K562 (cell line): ENCODE measurements at regions not wholly inside any gene's neighbourhood (a gene's known extent, or its start where the extent isn't known, plus 50 kb on each side); places are given as distances from the start of the nearest gene placed in this dataset.

Source experiments
- BCOR ChIP-seq: fragments of 450-650 bp; IDR thresholded peaks from 2 replicates; pipeline ENCODE4 v1.6.1; 2016
- CREBBP ChIP-seq: IDR thresholded peaks from one replicate; pipeline ENCODE4 v1.6.1; 2012; ENCODE audit warnings: low read depth, mild to moderate bottlenecking, control low read depth, inconsistent platforms, low read length
- CXXC5 ChIP-seq: fragments of 250-450 bp; sonication (Bioruptor Pico); IDR thresholded peaks from 2 replicates; pipeline ENCODE4 v1.8.0; 2022; ENCODE audit warnings: inconsistent platforms, mild to moderate bottlenecking, moderate library complexity
- ETS1 ChIP-seq: conservative IDR thresholded peaks from 2 replicates; pipeline ENCODE4 v1.6.1; 2011; ENCODE audit warnings: low read depth, mild to moderate bottlenecking, low read length; ENCODE audit not compliant: control insufficient read depth
- ETV5 ChIP-seq: sonication (generic); formaldehyde crosslinking; IDR thresholded peaks from 2 replicates; pipeline ENCODE4 v1.4.0; 2020; ENCODE audit warnings: low read depth, mild to moderate bottlenecking, missing genetic modification reagents
- FOXA1 ChIP-seq: fragments of 450-650 bp; IDR thresholded peaks from 2 replicates; pipeline ENCODE4 v1.6.1; 2016; ENCODE audit warnings: mild to moderate bottlenecking, borderline replicate concordance
- GTF2B ChIP-seq: IDR thresholded peaks from 2 replicates; pipeline ENCODE4 v1.6.1; 2011; ENCODE audit not compliant: insufficient read length; ENCODE audit errors: extremely low read depth
- GTF2E2 ChIP-seq: fragments of 200-800 bp; sonication (Bioruptor generic); IDR thresholded peaks from 2 replicates; pipeline ENCODE4 v1.6.1; 2016; ENCODE audit warnings: missing genetic modification characterization, missing compliant biosample characterization
- HNRNPH1 ChIP-seq: fragments of 200-400 bp; formaldehyde crosslinking; optimal IDR thresholded peaks from 2 replicates; pipeline ENCODE3; 2017; ENCODE audit warnings: low read depth, mild to moderate bottlenecking, low read length, moderate library complexity
- IRF9 ChIP-seq: fragments of 450-650 bp; IDR thresholded peaks from 2 replicates; pipeline ENCODE4 v1.6.1; 2016; ENCODE audit warnings: missing biosample characterization, missing genetic modification characterization
- MAZ ChIP-seq, 2 experiments: fragments of 450-650 bp in 1 of 2; sonication (generic) in 1 of 2; formaldehyde crosslinking; IDR thresholded peaks in 1 of 2; conservative IDR thresholded peaks in 1 of 2; 2 replicates each; pipeline versions ENCODE4 v1.4.0 to v1.5.0; 2020; ENCODE audit warnings: mild to moderate bottlenecking in 1 of 2, missing genetic modification reagents in 1 of 2
- OTX1 ChIP-seq: fragments of 450-650 bp; formaldehyde crosslinking; IDR thresholded peaks from 2 replicates; pipeline ENCODE4 v1.4.0; 2022; ENCODE audit warnings: mild to moderate bottlenecking
- PATZ1 ChIP-seq: fragments of 250-450 bp; sonication (Bioruptor Pico); IDR thresholded peaks from 2 replicates; pipeline ENCODE4 v1.5.0; 2020; ENCODE audit warnings: mild to moderate bottlenecking, borderline replicate concordance
- RBM17 ChIP-seq: fragments of 200-400 bp; formaldehyde crosslinking; IDR thresholded peaks from 2 replicates; pipeline ENCODE4 v1.6.1; 2017; ENCODE audit warnings: low read depth, mild to moderate bottlenecking, low read length, borderline replicate concordance
- RHOXF2B ChIP-seq: fragments of 250-450 bp; sonication (Bioruptor Pico); conservative IDR thresholded peaks from 2 replicates; pipeline ENCODE4 v1.5.1; 2021
- TARDBP ChIP-seq: fragments of 450-650 bp; IDR thresholded peaks from 2 replicates; pipeline ENCODE4 v1.6.1; 2016
- THRAP3 ChIP-seq: fragments of 450-650 bp; IDR thresholded peaks from 2 replicates; pipeline ENCODE4 v1.6.1; 2016; ENCODE audit warnings: mild to moderate bottlenecking, inconsistent platforms, borderline replicate concordance
- ZBTB12 ChIP-seq: fragments of 250-450 bp; sonication (Bioruptor Pico); IDR thresholded peaks from 2 replicates; pipeline ENCODE4 v1.4.0; 2020
- ZNF347 ChIP-seq: fragments of 450-650 bp; formaldehyde crosslinking; IDR thresholded peaks from 2 replicates; pipeline ENCODE4 v1.4.0; 2020; ENCODE audit warnings: low read depth, mild to moderate bottlenecking, moderate library complexity
- ZNF507 ChIP-seq: conservative IDR thresholded peaks from 2 replicates; pipeline ENCODE4 v1.6.1; 2017; ENCODE audit warnings: missing genetic modification characterization, missing compliant biosample characterization
- ZNF655 ChIP-seq: fragments of 250-450 bp; sonication (Bioruptor Pico); IDR thresholded peaks from 2 replicates; pipeline ENCODE4 v1.5.0; 2021
- ZNF764 ChIP-seq: fragments of 250-450 bp; sonication (Bioruptor Pico); IDR thresholded peaks from 2 replicates; pipeline ENCODE4 v1.4.0; 2020; ENCODE audit warnings: low read depth, mild to moderate bottlenecking, moderate library complexity

- TF ChIP-seq ZBTB12 (CRISPR knock-in tag) (peak; percentile 54; the same call in 1 of the 2 replicates), ZNF507 (tag) (no peak), CXXC5 (CRISPR knock-in tag) (no peak), GTF2B (no peak), IRF9 (tag) (no peak), CREBBP (no peak), ZNF655 (no peak), THRAP3 (no peak), TARDBP (no peak), RBM17 (no peak), ETV5 (CRISPR knock-in tag) (no peak), RHOXF2B (CRISPR knock-in tag) (no peak), FOXA1 (no peak), OTX1 (CRISPR knock-in tag) (no peak), ZNF764 (CRISPR knock-in tag) (0 out of 2 replicates have a peak, but pooled peaks have one; percentile 4), ETS1 (no peak), HNRNPH1 (no peak), PATZ1 (CRISPR knock-in tag) (no peak), GTF2E2 (no peak), BCOR (no peak), ZNF347 (no peak), MAZ (CRISPR knock-in tag; conservative IDR thresholded peaks at IDR 0.05 in 1 of 2, IDR thresholded peaks at IDR 0.05 in 1 of 2) (0 out of 4 replicates have a peak, but pooled peaks of 1 of the 2 experiments have one; percentile 25)
Measured at GRCh38 chr22:22759889-22760546, 115.6 kb downstream of the GGTLC2 start (continued).
